GM20431 (cell line): ENCODE measurements at regions not wholly inside any gene's neighbourhood (a gene's known extent, or its start where the extent isn't known, plus 50 kb on each side); places are given as distances from the start of the nearest gene placed in this dataset.
"Not testable (repeated sequence)": the region's sequence is repeated elsewhere in the genome, so short reads cannot be mapped to it uniquely, and the experiment has no call there.

Experiments used
- in situ Hi-C: fragments of 300-500 bp; cut with MseI, MboI; formaldehyde crosslinking; loops from one replicate; pipeline ENCODE4 v1.15.0; 2020; ENCODE audit warnings: low sequenced_read_pairs; ENCODE audit not compliant: unreplicated experiment

DNA sequence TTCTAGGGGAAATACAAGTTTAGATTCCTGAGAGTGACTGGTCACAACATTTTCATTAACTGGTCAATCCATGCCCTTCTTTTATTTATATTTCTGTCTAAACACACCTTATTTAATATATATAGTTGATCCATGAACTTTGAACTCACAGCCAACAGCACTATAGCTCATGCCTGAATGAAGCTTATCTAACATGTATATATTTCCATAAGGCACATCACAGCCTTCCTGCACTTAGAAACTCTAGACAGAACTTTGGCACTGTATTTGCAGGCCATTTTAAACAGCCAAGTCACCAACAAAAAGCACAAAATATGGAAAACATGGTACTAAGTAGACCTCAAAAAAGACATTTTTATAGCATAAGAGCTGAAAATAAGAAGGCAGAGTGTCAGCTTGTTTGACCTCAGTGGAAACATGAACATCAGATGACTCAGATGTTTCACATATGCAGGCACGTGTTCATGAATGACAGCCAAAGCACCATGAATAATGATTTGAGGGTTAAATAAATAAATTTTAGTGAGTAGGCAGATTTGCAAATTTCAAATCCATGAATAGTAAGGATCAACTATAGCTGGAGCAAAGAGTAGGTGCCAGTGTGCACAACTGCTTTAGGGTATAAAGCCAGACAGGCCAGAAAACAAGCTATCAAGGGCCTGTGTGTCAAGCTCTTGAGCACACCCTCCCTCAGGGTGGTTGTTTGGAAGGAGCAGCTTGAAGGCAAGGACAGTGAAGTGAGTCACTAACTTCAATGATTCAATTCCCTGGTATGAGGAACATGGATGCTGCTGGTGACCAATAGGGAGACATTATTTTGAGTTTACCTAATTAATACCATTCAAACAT lies 88.9 kb upstream of the NT5E start:
- in situ Hi-C loops: no loop called here

DNA sequence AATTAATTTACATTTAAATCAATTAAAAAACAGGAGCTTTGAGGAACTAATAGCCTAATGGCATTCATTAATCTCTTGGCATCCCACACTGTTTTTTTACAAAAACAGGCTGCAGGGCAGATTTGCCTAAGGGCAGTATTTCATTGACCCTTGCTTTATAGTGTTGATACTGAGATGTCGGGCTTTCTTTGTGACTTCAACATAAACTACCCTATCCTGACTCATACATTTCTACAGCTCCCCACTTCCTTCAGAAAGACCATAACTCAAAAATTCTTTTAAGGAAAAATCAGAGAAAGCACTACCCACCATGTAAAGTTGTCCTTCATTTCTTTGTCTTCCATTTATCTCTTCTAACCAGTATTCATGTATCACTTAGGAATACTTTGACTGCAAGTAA lies 92.2 kb upstream of the NT5E start:
- in situ Hi-C loops: loop anchor here (10.0 kb wide), 1 partner anchor 127 kb away; no protein-coding TSS in a partner anchor

DNA sequence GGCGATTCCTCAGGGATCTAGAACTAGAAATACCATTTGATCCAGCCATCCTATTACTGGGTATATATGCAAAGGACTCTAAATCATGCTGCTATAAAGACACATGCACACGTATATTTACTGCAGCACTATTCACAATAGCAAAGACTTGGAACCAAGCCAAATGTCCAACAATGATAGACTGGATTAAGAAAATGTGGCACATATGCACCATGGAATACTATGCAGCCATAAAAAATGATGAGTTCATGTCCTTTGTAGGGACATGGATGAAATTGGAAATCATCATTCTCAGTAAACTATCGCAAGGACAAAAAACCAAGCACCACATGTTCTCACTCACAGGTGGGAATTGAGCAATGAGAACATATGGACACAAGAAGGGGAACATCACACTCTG lies 93.1 kb upstream of the NT5E start:
- in situ Hi-C loops: loop anchor here (10.0 kb wide), 1 partner anchor 128 kb away; no protein-coding TSS in a partner anchor

DNA sequence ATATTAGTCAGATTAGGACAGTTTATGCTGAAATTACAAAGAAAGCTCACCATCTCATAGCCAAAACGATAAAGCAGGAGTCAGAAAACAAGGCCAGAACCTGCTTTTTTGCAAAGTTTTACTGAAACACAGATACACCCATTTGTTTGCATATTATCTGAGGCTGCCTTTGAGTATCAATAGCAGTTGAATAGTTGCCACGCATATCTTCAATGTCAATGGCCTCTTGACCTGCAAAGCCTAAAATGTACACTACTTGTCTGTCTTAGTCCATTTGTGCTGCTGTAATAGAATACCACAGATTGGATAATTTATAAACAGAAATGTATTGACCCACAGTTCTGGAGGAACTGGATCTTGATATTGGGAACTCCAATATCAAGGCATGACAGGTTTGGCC lies 94.1 kb upstream of the NT5E start:
- in situ Hi-C loops: loop anchor here (10.0 kb wide), 1 partner anchor 129 kb away; no protein-coding TSS in a partner anchor

DNA sequence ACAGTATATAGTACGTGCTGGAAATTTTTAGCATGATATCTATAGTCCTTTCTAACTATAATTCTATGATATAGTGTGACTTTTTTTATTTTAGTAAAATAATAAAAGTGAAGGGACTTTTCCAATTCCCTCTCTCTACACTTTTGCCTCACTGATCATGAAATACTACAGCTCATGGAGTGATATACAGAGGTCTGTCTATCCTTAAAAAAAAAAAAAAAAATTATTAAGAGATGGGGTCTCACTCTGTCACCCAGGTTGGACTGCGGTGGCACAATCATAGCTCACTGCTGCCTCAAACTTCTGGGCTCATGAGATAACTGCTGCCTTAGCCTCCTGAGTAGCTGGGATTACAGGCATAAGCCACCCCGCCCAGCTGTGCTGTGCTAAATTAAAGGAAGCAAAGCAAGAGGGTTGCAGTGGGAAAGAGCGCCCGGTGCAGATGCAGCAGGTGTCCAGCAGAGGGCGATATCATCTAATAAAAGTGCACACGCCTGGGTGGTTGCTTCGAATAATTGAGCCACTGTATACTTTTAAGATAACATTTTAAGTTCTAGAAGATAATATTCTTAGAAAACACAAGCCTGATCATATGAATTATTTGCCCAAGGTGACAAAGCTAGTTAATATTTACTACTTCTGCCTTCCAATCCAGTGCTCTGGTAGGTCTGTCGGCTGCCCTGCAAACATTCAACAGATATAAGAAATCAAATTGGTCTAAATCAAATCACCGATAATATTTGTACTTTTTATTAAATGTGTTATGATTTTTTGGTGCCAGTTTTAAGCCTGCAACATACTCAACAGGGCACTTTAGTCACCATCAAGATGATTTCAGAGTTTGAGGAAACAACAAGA lies 94.9 kb upstream of the NT5E start:
- in situ Hi-C loops: loop anchor here (10.0 kb wide), 1 partner anchor 130 kb away; no protein-coding TSS in a partner anchor

DNA sequence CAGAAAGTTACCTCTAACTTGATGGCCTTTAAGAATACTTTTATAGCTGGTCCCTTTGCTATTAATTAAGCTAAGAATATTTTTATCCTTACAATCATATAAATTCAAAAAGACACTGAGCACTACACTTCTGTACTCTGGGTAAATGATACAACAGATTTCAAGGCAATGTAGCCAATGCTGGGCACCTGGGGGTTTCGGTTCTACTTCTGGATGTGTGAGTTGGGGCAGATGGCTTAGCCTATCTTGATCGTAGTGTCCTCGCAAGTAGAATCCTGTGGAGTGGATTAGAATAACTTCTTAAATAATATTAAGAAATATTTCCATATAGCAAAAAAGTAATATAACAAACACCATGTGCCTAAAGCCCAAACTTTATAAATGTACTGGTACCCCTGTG lies 96.9 kb upstream of the NT5E start:
- in situ Hi-C loops: loop anchor here (10.0 kb wide), 1 partner anchor 132 kb away; no protein-coding TSS in a partner anchor

DNA sequence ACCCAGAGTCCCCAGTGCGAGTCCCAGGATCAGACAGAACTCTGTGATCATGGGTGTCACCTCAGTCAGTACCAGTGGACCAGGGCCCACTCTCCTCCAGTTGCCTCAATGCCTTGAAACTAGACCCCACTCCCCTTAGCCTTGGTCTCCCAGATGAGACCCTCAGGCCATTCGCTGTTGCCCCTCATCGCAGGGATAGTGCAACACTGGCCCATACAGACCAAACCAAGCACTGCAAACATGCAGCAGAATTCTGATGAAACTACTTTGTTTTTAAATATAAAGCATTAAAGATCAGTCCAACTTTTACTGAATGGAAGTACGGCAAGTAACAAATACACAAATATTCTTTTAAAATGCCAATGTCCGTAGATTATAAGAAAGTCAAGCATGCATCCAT lies 101.2 kb upstream of the NT5E start:
- in situ Hi-C loops: no loop called here

DNA sequence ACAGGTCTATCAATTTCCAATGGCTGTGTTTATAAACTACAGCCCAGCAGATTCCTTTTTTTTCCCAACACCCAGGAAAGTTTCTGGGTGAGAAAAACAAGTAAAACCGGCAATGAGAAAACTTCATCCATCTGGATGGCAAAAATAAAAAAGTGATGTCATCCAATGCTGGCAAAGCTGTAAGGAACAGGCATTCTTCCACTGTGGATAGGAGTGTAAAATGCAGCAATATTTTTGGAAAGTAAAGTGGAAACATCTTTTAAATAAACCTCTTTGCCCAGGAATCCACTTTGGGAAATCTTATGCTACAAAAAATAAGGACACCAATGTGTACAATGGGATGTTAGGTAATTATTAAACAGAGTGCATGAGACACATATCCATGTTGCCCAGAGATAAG lies 102.1 kb upstream of the NT5E start:
- in situ Hi-C loops: no loop called here

DNA sequence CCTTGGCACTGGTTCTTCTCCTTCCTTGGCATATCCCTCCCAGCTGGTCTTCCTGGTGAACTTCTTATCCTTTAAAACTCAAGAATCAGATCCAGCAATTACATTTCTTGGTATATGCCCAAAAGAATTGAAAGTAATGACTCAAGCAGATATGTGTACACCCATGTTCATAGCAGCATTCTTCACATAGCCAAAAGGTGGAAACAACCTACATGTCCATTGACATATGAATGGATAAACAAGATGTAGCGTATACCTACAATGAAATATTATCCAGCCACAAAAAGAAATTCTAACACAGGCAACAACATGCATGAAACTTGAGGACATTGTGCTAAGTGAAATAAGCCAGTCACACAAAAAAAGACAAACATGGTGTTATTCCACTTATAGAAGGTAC lies 103.7 kb upstream of the NT5E start:
- in situ Hi-C loops: no loop called here

DNA sequence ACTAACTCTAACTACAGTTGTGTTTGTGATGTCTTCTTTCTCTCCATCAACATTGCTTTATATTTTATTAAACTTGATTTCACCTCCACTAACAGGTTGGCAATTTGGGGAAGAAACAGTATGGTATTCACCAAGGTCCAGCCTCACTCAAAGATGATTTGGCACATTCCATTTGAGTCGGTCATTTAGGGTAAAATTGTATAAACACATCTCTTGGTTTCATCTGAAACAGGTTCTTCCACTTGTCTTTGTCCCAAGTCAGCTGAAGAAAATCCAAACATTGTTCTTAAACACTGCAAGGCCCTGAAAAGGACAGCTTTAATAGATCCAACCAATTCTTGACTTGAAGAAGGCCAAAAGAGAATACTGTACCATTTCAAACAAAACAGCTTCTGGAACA lies 104.9 kb upstream of the NT5E start:
- in situ Hi-C loops: no loop called here

DNA sequence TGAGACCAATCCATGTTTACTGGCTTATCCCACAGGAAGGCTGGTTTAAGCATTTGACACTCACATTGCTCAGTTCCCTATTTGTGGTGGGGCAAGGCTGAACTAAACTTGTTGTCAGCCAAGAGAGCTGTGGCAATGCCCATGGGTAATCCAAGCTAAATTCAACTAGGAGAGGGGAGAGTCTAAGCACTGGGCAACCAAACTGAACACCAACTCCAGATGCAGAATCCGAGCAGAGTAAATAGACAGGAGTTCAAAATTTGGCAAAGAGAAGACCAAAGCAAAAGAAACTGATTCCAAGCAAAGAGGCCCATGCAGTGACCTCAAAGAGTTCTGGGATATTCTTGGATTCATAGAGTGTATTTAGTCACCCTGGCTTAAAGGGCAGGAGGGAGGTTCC lies 106.5 kb upstream of the NT5E start:
- in situ Hi-C loops: no loop called here

DNA sequence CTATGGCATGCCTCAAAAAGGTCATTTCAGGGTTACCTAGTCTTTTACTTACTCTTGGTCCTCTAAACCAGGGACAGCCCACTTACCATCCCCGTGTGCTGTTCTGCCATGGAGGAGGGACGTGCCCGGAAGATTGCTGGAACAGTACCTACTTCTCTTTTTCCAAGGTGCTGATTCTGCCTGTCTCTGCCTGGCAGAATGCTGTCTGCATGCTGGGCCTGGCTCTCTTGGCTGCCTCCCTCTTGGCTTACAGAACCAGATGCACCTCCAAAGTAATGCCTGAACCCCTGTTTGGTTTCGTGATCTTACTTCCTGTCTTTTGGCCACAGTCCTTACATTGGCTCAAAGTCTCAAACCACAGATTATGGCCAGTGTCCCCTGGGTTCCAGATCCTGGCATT lies 120.7 kb upstream of the NT5E start:
- in situ Hi-C loops: no loop called here

DNA sequence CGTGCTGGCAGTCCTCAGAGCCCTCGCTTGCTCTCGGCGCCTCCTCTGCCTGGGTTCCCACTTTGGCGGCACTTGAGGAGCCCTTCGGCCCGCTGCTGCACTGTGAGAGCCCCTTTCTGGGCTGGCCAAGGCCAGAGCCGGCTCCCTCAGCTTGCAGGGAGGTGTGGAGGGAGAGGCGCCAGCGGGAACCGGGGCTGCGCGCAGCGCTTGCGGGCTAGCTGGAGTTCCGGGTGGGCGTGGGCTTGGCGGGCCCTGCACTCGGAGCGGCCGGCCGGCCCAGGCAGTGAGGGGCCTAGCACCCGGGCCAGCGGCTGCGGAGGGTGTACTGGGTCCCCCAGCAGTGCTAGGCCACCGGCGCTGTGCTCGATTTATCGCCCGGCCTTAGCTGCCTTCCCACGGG lies 124.1 kb upstream of the NT5E start:
- in situ Hi-C loops: not testable (repeated sequence)

DNA sequence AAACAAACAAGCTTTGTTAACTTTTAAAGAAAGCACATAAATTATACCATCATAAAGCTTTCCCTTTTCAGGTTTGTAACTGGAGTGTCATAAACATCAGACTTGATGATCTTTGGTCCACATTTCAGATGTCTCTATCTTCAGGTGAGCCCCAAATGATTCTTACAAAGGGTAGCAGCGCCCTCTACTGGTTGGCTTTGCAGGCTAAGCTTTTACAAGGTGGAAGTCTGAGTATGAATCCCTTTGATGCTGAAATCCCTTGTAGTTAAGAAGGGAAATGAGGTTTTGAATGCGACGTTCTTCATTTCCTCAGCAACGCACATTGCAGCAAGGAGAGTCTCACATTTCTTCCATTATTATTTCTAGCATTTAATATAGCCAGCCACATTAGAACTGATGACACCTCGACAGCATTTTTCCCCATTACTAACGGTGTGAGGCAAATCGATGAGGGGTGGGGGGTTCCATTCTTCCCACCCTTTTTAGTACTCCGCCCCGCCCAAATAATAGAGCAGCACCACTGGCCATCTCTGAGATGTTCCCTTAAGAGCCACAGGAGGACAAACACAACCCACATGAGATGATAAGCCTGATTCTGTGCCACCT lies 126.3 kb upstream of the NT5E start:
- in situ Hi-C loops: no loop called here

DNA sequence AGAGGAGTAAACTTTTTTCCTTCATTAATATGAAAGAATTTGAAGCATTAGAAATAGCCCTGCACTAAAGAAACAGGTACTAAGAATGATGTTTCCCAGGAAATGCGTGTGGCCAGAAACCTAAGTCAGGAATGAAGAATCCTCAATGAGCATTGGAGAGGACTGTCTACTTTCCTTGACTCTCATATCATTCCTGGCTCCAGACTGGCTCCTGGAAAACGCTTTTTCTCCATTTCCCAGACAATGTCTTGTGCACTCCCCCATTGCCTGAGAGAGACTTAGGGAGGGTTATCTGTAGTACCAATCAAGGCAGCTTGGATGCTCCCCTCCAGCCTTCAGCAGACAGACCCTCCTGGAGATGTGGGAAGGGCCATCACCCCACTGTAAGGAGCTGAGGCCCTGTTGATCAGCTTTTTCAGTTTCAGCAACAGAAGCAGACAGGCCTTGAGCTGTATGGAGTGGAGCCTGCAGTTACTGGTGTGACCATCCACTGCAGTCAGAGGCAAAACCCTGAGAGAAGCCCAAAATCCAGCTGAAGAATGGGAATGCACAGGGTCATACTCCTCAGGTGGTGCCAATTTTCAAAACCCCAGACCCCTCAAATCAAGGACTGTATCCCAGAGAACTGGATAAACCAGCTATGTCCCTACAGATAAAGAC lies 127.3 kb upstream of the NT5E start:
- in situ Hi-C loops: no loop called here

DNA sequence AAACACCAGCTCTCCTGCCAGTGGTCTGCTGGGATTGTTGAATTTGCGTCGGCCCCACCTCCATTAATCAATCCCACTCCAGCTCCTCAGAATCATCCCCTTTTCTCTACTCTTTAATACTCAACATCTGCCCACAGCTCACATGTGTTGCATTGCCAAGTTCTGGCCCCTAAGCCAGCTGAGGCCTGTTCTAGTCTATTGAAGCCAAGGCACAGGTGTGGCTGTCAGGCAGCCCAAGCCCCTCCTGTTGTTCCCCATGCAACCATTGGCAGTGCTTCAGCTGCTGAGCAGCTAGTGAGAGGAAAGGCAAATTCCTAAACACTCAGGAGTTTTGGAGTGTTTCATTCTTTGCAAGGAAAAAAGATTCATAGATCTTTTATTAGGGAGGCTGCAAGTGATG lies 128.0 kb upstream of the NT5E start:
- in situ Hi-C loops: no loop called here

DNA sequence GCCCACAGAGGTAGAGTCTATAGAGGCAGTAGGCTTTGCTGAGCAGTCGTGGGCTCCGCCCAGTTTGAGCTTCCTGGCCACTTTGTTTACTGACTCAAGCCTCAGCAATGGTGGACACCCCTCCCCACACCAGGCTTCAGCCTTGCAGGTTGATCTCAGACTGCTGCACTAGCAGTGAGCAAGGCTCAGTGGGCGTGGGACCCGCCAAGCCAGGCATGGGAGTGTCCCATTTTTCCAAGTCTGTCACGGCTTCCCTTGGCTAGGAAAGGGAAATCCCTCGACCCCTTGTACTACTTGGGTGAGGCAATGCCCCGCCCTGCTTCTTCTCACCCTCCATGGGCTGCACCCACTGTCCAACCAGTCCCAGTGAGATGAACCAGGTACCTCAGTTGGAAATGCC lies 135.3 kb upstream of the NT5E start:
- in situ Hi-C loops: no loop called here

DNA sequence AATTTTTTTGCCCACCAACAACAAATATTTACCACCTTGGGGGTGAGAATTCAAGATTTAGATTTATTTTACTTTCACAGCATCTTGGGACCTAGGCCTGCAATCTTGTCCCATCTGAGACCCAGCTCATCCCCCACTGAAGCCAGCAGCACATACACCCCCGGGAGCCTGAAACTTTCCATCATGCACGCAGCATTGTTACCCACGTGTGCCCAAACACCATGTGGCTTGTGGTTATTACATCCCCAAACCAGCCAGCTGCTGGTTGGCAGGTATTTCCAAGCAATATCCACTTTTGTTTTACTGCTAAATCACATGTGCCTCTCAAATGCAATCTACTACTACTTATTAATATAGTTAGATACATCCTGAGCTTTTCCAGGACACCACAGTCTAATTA lies 149.3 kb upstream of the NT5E start:
- in situ Hi-C loops: no loop called here

DNA sequence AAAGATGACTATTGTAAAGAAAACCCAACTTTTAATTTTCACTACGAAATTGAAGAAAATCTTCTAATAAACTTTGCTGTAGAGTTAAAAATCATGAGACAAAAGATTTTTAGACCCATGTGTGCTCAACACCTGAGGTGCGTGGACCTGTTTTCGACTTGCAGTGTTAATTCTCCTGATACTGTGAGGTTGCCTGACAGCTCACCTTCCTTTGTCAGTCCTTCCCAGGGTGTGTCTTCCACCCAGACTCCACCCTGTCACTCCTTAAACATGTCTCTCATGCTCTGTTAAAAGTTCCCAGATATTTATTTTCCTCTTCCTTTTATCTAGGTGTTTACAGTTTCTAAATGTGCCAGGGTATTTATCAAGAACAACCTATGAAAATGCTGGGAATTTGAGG lies 151.3 kb upstream of the NT5E start:
- in situ Hi-C loops: no loop called here

DNA sequence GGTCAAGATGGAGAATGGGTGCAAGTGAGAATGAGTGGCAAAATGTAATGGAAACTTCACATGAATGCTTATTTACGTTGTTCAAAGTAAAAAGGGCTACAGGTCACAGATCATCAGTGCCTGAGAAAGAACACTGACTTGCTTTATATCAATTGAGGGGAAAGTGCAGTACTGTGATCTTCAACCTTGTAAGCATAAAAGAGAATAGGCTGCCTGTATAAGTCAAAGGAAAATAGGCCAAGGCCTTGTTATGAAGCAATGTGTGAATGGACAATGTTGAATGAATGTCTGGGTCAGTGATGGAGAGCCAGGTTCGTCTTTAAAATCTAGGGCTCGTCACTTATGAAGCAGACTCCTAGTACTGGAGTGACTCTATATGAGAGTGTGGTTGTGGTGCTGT lies 158.6 kb upstream of the NT5E start:
- in situ Hi-C loops: no loop called here
